ENCODE measurements at regions not wholly inside any gene's neighbourhood (a gene's known extent, or its start where the extent isn't known, plus 50 kb on each side); places are given as distances from the start of the nearest gene placed in this dataset.

DNA sequence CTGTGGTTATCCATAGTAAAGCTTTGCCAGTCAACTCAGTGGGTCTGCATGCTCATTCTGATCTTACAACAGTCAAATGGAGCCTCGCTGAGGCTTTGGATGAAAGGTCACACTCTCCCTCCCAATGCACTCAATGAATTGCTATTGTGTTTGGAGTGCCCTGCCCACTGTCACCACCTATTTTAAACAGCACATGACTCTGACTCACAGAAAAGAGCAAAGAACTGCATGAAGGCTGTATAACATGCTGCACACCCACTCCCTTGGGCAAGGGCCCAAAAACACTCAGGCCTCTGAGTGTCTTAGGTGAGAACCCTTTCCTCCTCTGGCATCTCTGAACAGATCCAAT lies 118.7 kb upstream of the CCDC112 start:
- no peaks in the 10 kb centered on the region for H3K36me3 ChIP-seq (replicated peaks in 1 of 2; ENCODE audit: control insufficient read depth in 1 of 2, insufficient read depth in 2 of 2, low read length in 2 of 2)
- no peaks in the 10 kb centered on the region for H3K9me3 ChIP-seq (ENCODE audit: low read length)
- H3K4me2 ChIP-seq (ENCODE audit: low read depth, low read length) = no peak overlapping the region
- BruUV-seq (replicated peaks) = no TSS peak
- H4K20me1 ChIP-seq (ENCODE audit: insufficient read depth, low read length) = no peaks in the 10 kb centered on the region
- H3K9ac ChIP-seq (ENCODE audit: insufficient read depth, low read depth, low read length) = no peak overlapping the region
- DNase-seq (ENCODE audit: low spot score) = peak; percentile 39
- no peak overlapping the region for H3K4me3 ChIP-seq (replicated peaks in 1 of 3; ENCODE audit: insufficient read depth in 1 of 3, low read depth in 2 of 3, low read length in 3 of 3)
- H3K27ac ChIP-seq (ENCODE audit: extremely low read length, insufficient read depth, low read length) = no peak overlapping the region
- ATAC-seq = peak; percentile 77
- H3K79me2 ChIP-seq (ENCODE audit: insufficient read depth, low read length) = no peaks in the 10 kb centered on the region
- CTCF ChIA-PET (ENCODE audit: low intra/inter-chr PET ratio, low total read pairs) = no interaction called here
- no peak overlapping the region for H2AFZ ChIP-seq (ENCODE audit: low read length)
- WGBS (ENCODE audit: low lambda C conversion rate) = 0% methylated on average over 1 of the region's 1 CpG
- intact Hi-C loops (cut with micrococcal nuclease; ENCODE audit: unreplicated experiment) = no loop called here
- TF ChIP-seq, protein P1, sequence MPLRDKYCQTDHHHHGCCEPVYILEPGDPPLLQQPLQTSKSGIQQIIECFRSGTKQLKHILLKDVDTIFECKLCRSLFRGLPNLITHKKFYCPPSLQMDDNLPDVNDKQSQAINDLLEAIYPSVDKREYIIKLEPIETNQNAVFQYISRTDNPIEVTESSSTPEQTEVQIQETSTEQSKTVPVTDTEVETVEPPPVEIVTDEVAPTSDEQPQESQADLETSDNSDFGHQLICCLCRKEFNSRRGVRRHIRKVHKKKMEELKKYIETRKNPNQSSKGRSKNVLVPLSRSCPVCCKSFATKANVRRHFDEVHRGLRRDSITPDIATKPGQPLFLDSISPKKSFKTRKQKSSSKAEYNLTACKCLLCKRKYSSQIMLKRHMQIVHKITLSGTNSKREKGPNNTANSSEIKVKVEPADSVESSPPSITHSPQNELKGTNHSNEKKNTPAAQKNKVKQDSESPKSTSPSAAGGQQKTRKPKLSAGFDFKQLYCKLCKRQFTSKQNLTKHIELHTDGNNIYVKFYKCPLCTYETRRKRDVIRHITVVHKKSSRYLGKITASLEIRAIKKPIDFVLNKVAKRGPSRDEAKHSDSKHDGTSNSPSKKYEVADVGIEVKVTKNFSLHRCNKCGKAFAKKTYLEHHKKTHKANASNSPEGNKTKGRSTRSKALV (CRISPR knock-in tag; IDR thresholded peaks at IDR 0.05) = no peak
- TF ChIP-seq SOX6 (IDR thresholded peaks at IDR 0.05) (no peak), SOX6 (CRISPR knock-in tag; IDR thresholded peaks at IDR 0.05) (peak; percentile 41), SOX13 (IDR thresholded peaks at IDR 0.05) (no peak), SOX13 (CRISPR knock-in tag; conservative IDR thresholded peaks at IDR 0.05 in 1 of 2, IDR thresholded peaks at IDR 0.05 in 1 of 2) (peak in 1 of 2 experiments; percentile 78; a peak in 1 of 4 replicates), IRF2 (CRISPR knock-in tag; IDR thresholded peaks at IDR 0.05) (no peak), SOX5 (CRISPR knock-in tag; IDR thresholded peaks at IDR 0.05; ENCODE audit: borderline replicate concordance) (peak; percentile 62; the same call in 1 of the 2 replicates), FOSL1 (CRISPR knock-in tag; IDR thresholded peaks at IDR 0.05; ENCODE audit: borderline replicate concordance) (0 out of 2 replicates have a peak, but pooled peaks have one; percentile 34), NPAS2 (CRISPR knock-in tag; IDR thresholded peaks at IDR 0.05; ENCODE audit: borderline replicate concordance) (no peak), PPARG (CRISPR knock-in tag; conservative IDR thresholded peaks at IDR 0.05) (0 out of 2 replicates have a peak, but pooled peaks have one; percentile 29), FOSL2 (CRISPR knock-in tag; IDR thresholded peaks at IDR 0.05) (peak; percentile 52), XRCC5 (optimal IDR thresholded peaks at IDR 0.05; ENCODE audit: low read length) (peak; percentile 26)
- TF ChIP-seq, protein P2, sequence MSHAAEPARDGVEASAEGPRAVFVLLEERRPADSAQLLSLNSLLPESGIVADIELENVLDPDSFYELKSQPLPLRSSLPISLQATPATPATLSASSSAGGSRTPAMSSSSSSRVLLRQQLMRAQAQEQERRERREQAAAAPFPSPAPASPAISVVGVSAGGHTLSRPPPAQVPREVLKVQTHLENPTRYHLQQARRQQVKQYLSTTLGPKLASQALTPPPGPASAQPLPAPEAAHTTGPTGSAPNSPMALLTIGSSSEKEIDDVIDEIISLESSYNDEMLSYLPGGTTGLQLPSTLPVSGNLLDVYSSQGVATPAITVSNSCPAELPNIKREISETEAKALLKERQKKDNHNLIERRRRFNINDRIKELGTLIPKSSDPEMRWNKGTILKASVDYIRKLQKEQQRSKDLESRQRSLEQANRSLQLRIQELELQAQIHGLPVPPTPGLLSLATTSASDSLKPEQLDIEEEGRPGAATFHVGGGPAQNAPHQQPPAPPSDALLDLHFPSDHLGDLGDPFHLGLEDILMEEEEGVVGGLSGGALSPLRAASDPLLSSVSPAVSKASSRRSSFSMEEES (CRISPR knock-in tag; IDR thresholded peaks at IDR 0.05) = 0 out of 2 replicates have a peak, but pooled peaks have one; percentile 39
- H3K27me3 ChIP-seq (ENCODE audit: control insufficient read depth in 1 of 2, insufficient read depth in 2 of 2, low read length in 2 of 2) = peaks cover 0 to 2% of the 10 kb centered on the region in 2 experiments; a peak in 1 of 5 replicates
- POLR2A ChIA-PET = no interaction called here
- no peak for FAIRE-seq
- in situ Hi-C loops (cut with HindIII; ENCODE audit: extremely low pct_ligation_motif_present, low pct_unique_long_range_greater_than_20kb) = no loop called here
- H3K4me1 ChIP-seq (ENCODE audit: insufficient read depth, low read length) = peaks cover 9% of the 10 kb centered on the region; the same call in 1 of the 2 replicates
